CD14-positive monocyte (primary cell): ENCODE measurements at regions not wholly inside any gene's neighbourhood (a gene's known extent, or its start where the extent isn't known, plus 50 kb on each side); places are given as distances from the start of the nearest gene placed in this dataset.

ENCODE experiments used
- DNase-seq, 3 donors: peaks; one replicate each; pipeline ENCODE4 v3.0.0-alpha.2; 2011 to 2022
- H2AFZ ChIP-seq: 2 replicates; pipeline ENCODE4 v1.6.0; 2012; ENCODE audit warnings: mild to moderate bottlenecking, low read depth, low read length, inconsistent platforms; ENCODE audit not compliant: insufficient read depth, poor library complexity, severe bottlenecking
- H3K27ac ChIP-seq, 2 donors: 1 replicate in 1 of 2; 2 replicates in 1 of 2; pipeline ENCODE4 v1.5.1; 2012 to 2013; ENCODE audit warnings: low read length in 2 of 2, control low read depth in 1 of 2, inconsistent platforms in 1 of 2, low read depth in 1 of 2, mild to moderate bottlenecking in 1 of 2
- H3K27me3 ChIP-seq, 2 donors: one replicate each; pipeline versions ENCODE4 v1.6.0 to v1.6.1; 2011 to 2013; ENCODE audit warnings: low read length in 2 of 2; ENCODE audit not compliant: control insufficient read depth in 2 of 2, insufficient read depth in 2 of 2
- H3K36me3 ChIP-seq, 2 donors: replicated peaks in 1 of 2; 1 replicate in 1 of 2; 2 replicates in 1 of 2; pipeline versions ENCODE4 v1.5.1 to v1.6.1; 2012 to 2013; ENCODE audit warnings: low read length in 2 of 2, control low read depth in 1 of 2, inconsistent platforms in 1 of 2, mild to moderate bottlenecking in 1 of 2; ENCODE audit not compliant: insufficient read depth in 2 of 2, control insufficient read depth in 1 of 2
- H3K4me1 ChIP-seq, 2 donors: 1 replicate in 1 of 2; 2 replicates in 1 of 2; pipeline versions ENCODE4 v1.5.1 to v1.6.1; 2012 to 2013; ENCODE audit warnings: low read length in 2 of 2, control low read depth in 1 of 2, inconsistent platforms in 1 of 2, mild to moderate bottlenecking in 1 of 2, moderate library complexity in 1 of 2; ENCODE audit not compliant: insufficient read depth in 2 of 2, control insufficient read depth in 1 of 2
- H3K4me2 ChIP-seq: replicated peaks from 2 replicates; pipeline ENCODE3; 2012; ENCODE audit warnings: low read length, moderate library complexity, mild to moderate bottlenecking; ENCODE audit not compliant: poor library complexity, severe bottlenecking; ENCODE audit errors: extremely low read depth
- H3K4me3 ChIP-seq, 3 experiments: fragments of 200-600 bp in 1 of 3; sonication (generic) in 1 of 3; replicated peaks in 1 of 3; 1 replicate in 2 of 3; 2 replicates in 1 of 3; pipeline ENCODE4 v1.5.1; 2011 to 2013; ENCODE audit warnings: low read length in 3 of 3, mild to moderate bottlenecking in 3 of 3, control low read depth in 2 of 3, low read depth in 2 of 3, inconsistent platforms in 1 of 3, moderate library complexity in 1 of 3
- H3K79me2 ChIP-seq: 2 replicates; pipeline ENCODE4 v1.6.0; 2012; ENCODE audit warnings: mild to moderate bottlenecking, control low read depth, inconsistent platforms, low read length, moderate library complexity; ENCODE audit not compliant: insufficient read depth
- H3K9ac ChIP-seq: 2 replicates; pipeline ENCODE4 v1.6.0; 2017; ENCODE audit warnings: low read length, mild to moderate bottlenecking; ENCODE audit not compliant: insufficient read depth, poor library complexity, severe bottlenecking
- H3K9me3 ChIP-seq, 2 donors: replicated peaks in 1 of 2; 1 replicate in 1 of 2; 2 replicates in 1 of 2; pipeline versions ENCODE4 v1.5.1 to v1.6.1; 2012 to 2013; ENCODE audit warnings: low read length in 2 of 2, control low read depth in 1 of 2; ENCODE audit not compliant: control insufficient read depth in 1 of 2, insufficient read depth in 1 of 2
- H4K20me1 ChIP-seq: 2 replicates; pipeline ENCODE4 v1.6.0; 2012; ENCODE audit warnings: mild to moderate bottlenecking, low read length, control low read depth, moderate library complexity; ENCODE audit not compliant: insufficient read depth
- H3K27ac Mint-ChIP-seq, 7 donors: one replicate each; pipeline ENCODE4 v1.8.0; 2020; ENCODE audit warnings: mild to moderate bottlenecking in 7 of 7, mixed read lengths in 7 of 7, moderate library complexity in 6 of 7, inconsistent platforms in 2 of 7
- H3K27me3 Mint-ChIP-seq, 3 donors: one replicate each; pipeline ENCODE4 v1.8.0; 2021 to 2022; ENCODE audit warnings: low read depth in 3 of 3, mild to moderate bottlenecking in 3 of 3, mixed read lengths in 3 of 3, moderate library complexity in 3 of 3, inconsistent platforms in 1 of 3
- H3K36me3 Mint-ChIP-seq, 2 donors: one replicate each; pipeline ENCODE4 v1.8.0; 2020; ENCODE audit warnings: mixed read lengths in 2 of 2, inconsistent platforms in 1 of 2, mild to moderate bottlenecking in 1 of 2
- H3K4me1 Mint-ChIP-seq: one replicate; pipeline ENCODE4 v1.8.0; 2020; ENCODE audit warnings: mild to moderate bottlenecking, mixed read lengths
- H3K4me3 Mint-ChIP-seq, 2 donors: one replicate each; pipeline ENCODE4 v1.8.0; 2020; ENCODE audit warnings: mild to moderate bottlenecking in 2 of 2, mixed read lengths in 2 of 2, moderate library complexity in 1 of 2
- H3K9me3 Mint-ChIP-seq, 7 donors: one replicate each; pipeline ENCODE4 v1.8.0; 2020 to 2022; ENCODE audit warnings: mixed read lengths in 7 of 7, mild to moderate bottlenecking in 6 of 7, moderate library complexity in 6 of 7, inconsistent platforms in 2 of 7
- WGBS: methylation state at CpG from one replicate; pipeline ENCODE4 v1.1.5; 2013; ENCODE audit warnings: missing lambda C conversion rate; ENCODE audit not compliant: insufficient coverage; 5-methylcytosine and 5-hydroxymethylcytosine counted together
- intact Hi-C, 2 donors: fragments of 100-400 bp; cut with micrococcal nuclease; formaldehyde crosslinking; loops; one replicate each; pipeline versions ENCODE4 v1.15.0 to v1.15.1; 2023
- TF ChIP-seq, protein P1 (sequence below): fragments of 200-600 bp; IDR thresholded peaks from one replicate; pipeline ENCODE4 v1.8.0; 2022; ENCODE audit warnings: antibody characterized with exemption, mild to moderate bottlenecking

DNA sequence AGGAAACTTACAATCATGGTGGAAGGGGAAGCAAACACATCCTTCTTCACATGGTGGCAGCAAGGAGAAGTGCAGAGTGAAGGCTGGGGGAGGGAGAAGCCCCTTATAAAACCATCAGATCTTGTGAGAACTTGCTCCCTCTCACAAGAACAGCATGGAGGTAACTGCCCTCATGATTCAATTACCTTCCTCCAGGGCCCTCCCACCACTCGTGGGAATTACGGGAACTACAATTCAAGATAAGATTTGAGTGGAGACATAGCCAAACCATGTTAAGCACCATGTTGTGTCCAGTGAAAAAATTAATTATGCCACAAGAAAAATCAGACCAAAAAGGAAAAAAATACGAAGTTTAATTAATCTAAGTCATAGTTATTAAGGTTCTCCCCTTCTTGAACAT, 109.5 kb downstream of the CLDN17 start:
- H3K36me3 ChIP-seq, result no peaks in the 10 kb centered on the region
- H3K4me1 Mint-ChIP-seq, result no peaks in the 10 kb centered on the region
- H3K27ac Mint-ChIP-seq, result no peak overlapping the region
- no peak for DNase-seq
- intact Hi-C loops, result no loop called here
- no peak overlapping the region for H3K4me3 ChIP-seq
- H3K79me2 ChIP-seq, result no peaks in the 10 kb centered on the region
- H3K27me3 Mint-ChIP-seq, result peaks cover 0 to 1% (median 0%) of the 10 kb centered on the region in 3 donors
- TF ChIP-seq, protein P1, sequence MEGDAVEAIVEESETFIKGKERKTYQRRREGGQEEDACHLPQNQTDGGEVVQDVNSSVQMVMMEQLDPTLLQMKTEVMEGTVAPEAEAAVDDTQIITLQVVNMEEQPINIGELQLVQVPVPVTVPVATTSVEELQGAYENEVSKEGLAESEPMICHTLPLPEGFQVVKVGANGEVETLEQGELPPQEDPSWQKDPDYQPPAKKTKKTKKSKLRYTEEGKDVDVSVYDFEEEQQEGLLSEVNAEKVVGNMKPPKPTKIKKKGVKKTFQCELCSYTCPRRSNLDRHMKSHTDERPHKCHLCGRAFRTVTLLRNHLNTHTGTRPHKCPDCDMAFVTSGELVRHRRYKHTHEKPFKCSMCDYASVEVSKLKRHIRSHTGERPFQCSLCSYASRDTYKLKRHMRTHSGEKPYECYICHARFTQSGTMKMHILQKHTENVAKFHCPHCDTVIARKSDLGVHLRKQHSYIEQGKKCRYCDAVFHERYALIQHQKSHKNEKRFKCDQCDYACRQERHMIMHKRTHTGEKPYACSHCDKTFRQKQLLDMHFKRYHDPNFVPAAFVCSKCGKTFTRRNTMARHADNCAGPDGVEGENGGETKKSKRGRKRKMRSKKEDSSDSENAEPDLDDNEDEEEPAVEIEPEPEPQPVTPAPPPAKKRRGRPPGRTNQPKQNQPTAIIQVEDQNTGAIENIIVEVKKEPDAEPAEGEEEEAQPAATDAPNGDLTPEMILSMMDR, result no peak
- H3K27ac ChIP-seq, result no peak overlapping the region
- no peaks in the 10 kb centered on the region for H4K20me1 ChIP-seq
- H3K9me3 Mint-ChIP-seq, result peaks cover 0 to 5% (median 2%) of the 10 kb centered on the region in 7 donors
- H3K4me2 ChIP-seq, result no peak overlapping the region
- H3K4me3 Mint-ChIP-seq, result no peak overlapping the region
- no peak overlapping the region for H2AFZ ChIP-seq
- H3K36me3 Mint-ChIP-seq, result no peaks in the 10 kb centered on the region
- no peak overlapping the region for H3K9ac ChIP-seq
- H3K4me1 ChIP-seq, result no peaks in the 10 kb centered on the region
- H3K27me3 ChIP-seq, result no peaks in the 10 kb centered on the region
- no CpG with 5 or more reads among the region's 3 CpGs for WGBS
- H3K9me3 ChIP-seq, result peaks cover 0 to 3% of the 10 kb centered on the region in 2 donors

DNA sequence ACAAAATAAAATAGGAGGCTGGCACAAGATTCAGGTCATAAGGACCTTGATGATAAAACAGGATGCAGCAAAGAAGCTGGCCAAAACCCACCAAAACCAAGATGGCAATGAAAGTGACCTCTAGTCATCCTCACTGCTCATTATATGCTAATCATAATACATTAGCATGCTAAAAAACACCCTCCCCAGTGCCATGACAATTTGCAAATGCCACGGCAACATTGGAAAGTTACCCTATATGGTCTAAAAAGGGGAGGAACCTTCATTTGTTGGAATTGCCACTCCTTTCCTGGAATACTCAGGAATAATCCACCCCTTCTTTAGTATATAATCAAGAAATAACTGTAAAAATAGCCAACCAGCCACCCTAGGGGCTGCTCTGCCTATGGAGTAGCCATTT, 108.8 kb upstream of the GRIK1 start:
- no peak overlapping the region for H3K4me2 ChIP-seq
- no peaks in the 10 kb centered on the region for H3K36me3 ChIP-seq
- H3K4me3 ChIP-seq, result no peak overlapping the region
- Mint-ChIP-seq H3K9me3 (peaks cover 0 to 1% (median 0%) of the 10 kb centered on the region in 7 donors), H3K27me3 (no peaks in the 10 kb centered on the region), H3K36me3 (no peaks in the 10 kb centered on the region), H3K27ac (no peak overlapping the region), H3K4me1 (no peaks in the 10 kb centered on the region), H3K4me3 (no peak overlapping the region)
- no peaks in the 10 kb centered on the region for H3K27me3 ChIP-seq
- H4K20me1 ChIP-seq, result no peaks in the 10 kb centered on the region
- no peaks in the 10 kb centered on the region for H3K4me1 ChIP-seq
- no peaks in the 10 kb centered on the region for H3K9me3 ChIP-seq
- no peak overlapping the region for H2AFZ ChIP-seq
- DNase-seq, result no peak
- TF ChIP-seq, protein P1, result no peak
- H3K79me2 ChIP-seq, result no peaks in the 10 kb centered on the region
- WGBS, result no CpG with 5 or more reads among the region's 1 CpG
- no peak overlapping the region for H3K27ac ChIP-seq
- no peak overlapping the region for H3K9ac ChIP-seq
- intact Hi-C loops, result loop anchor here in 1 of 2 donors (10.0 kb wide), 2 partner anchors 574 to 1036 kb away; no protein-coding TSS in a partner anchor
